IPS DF 19.7 (cell line): ENCODE measurements at regions not wholly inside any gene's neighbourhood (a gene's known extent, or its start where the extent isn't known, plus 50 kb on each side); places are given as distances from the start of the nearest gene placed in this dataset.

Source experiments
- DNase-seq: peaks from one replicate; pipeline ENCODE4 v3.0.0-alpha.2; 2013; ENCODE audit warnings: low read depth, low spot score

GRCh38 chr12:111011999-111012600 is 91.7 kb upstream of the MYL2 start:
- no peak for DNase-seq

GRCh38 chr12:111010916-111011657 is 90.7 kb upstream of the MYL2 start:
- DNase-seq: no peak

- no peak for DNase-seq
Observed at GRCh38 chr12:111010061-111010460, 89.7 kb upstream of the MYL2 start.

- DNase-seq: no peak
Observed at GRCh38 chr12:111006621-111007020, 86.2 kb upstream of the MYL2 start.

GRCh38 chr12:110998971-110999370 is 78.6 kb upstream of the MYL2 start:
- DNase-seq: no peak

GRCh38 chr12:110998165-110998564 is 77.8 kb upstream of the MYL2 start:
- DNase-seq: no peak

GRCh38 chr12:110996415-110996814 is 76.0 kb upstream of the MYL2 start:
- no peak for DNase-seq

- DNase-seq: no peak
Observed at GRCh38 chr12:110995615-110996014, 75.2 kb upstream of the MYL2 start.

- DNase-seq: no peak
Observed at GRCh38 chr12:110995016-110995415, 74.6 kb upstream of the MYL2 start.

- no peak for DNase-seq
Observed at GRCh38 chr12:110993434-110993833, 73.1 kb upstream of the MYL2 start.

GRCh38 chr12:110992909-110993308 is 72.5 kb upstream of the MYL2 start:
- no peak for DNase-seq

- DNase-seq: no peak
Observed at GRCh38 chr12:110983811-110984210, 63.4 kb upstream of the MYL2 start.

- DNase-seq: no peak
Observed at GRCh38 chr12:110972866-110973265, 52.5 kb upstream of the MYL2 start.

- DNase-seq: no peak
Observed at GRCh38 chr12:110971936-110972335, 51.6 kb upstream of the MYL2 start.

GRCh38 chr12:110971189-110971920 is 51.0 kb upstream of the MYL2 start:
- DNase-seq: no peak
